GM12865 (cell line): ENCODE measurements at regions not wholly inside any gene's neighbourhood (a gene's known extent, or its start where the extent isn't known, plus 50 kb on each side); places are given as distances from the start of the nearest gene placed in this dataset.

ENCODE experiments used
- DNase-seq: peaks from one replicate; pipeline ENCODE4 v3.0.0; 2010; ENCODE audit warnings: low read depth
- H3K4me3 ChIP-seq: 2 replicates; pipeline ENCODE4 v1.5.1; 2011; ENCODE audit warnings: mild to moderate bottlenecking, low read depth, low read length, control low read depth
- TF ChIP-seq, protein P1 (sequence below): IDR thresholded peaks from 2 replicates; pipeline ENCODE4 v1.5.1; 2011; ENCODE audit warnings: low read length, control low read depth, low read depth, inconsistent platforms; ENCODE audit not compliant: insufficient read depth; ENCODE audit errors: missing control alignments

DNA sequence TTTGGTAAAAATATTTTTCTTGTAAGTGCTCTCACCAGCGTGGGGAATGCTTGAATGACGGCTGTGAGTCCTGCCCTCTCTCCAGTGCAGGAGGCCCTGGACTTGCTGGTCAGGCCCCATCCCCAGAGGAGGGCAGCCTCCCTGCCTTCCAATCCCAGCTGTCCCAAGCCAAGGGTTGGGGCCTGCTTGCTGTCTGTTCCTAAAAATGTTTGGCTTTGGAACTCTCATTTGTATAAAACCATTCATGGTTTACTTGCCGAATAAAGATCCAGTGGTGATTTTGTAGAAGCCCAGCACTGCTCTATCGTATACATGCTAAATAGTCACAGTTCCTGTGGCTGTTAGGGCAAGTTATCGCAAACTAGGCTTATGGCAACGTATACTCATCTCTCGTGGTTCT, 121.7 kb downstream of the GLRX3 start:
- TF ChIP-seq, protein P1, sequence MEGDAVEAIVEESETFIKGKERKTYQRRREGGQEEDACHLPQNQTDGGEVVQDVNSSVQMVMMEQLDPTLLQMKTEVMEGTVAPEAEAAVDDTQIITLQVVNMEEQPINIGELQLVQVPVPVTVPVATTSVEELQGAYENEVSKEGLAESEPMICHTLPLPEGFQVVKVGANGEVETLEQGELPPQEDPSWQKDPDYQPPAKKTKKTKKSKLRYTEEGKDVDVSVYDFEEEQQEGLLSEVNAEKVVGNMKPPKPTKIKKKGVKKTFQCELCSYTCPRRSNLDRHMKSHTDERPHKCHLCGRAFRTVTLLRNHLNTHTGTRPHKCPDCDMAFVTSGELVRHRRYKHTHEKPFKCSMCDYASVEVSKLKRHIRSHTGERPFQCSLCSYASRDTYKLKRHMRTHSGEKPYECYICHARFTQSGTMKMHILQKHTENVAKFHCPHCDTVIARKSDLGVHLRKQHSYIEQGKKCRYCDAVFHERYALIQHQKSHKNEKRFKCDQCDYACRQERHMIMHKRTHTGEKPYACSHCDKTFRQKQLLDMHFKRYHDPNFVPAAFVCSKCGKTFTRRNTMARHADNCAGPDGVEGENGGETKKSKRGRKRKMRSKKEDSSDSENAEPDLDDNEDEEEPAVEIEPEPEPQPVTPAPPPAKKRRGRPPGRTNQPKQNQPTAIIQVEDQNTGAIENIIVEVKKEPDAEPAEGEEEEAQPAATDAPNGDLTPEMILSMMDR = no peak
- no peak for DNase-seq

DNA sequence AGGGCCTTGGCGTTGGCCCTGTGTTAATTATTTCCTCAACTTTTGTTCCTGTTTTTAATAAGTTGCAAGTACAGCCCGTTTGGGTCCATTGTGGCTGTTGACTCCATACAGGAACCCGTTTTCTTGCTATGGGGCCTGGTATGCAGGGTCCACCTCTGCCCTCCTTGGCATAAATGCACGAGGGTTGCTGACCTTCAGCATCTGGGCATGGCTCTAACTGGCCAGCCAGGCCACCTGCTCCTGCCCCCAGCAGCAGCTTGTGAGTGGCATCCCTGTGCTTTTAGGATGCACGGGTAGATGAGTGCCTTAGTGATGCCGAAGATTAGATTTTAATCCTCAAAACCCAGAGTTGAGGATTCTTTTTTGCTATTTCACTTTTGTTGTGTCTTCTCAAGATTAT, 123.2 kb downstream of the GLRX3 start:
- TF ChIP-seq, protein P1 = no peak
- H3K4me3 ChIP-seq = no peak overlapping the region
- DNase-seq = no peak

More for the DNA sequence above, 121.7 kb downstream of the GLRX3 start:
- H3K4me3 ChIP-seq = no peak overlapping the region

DNA sequence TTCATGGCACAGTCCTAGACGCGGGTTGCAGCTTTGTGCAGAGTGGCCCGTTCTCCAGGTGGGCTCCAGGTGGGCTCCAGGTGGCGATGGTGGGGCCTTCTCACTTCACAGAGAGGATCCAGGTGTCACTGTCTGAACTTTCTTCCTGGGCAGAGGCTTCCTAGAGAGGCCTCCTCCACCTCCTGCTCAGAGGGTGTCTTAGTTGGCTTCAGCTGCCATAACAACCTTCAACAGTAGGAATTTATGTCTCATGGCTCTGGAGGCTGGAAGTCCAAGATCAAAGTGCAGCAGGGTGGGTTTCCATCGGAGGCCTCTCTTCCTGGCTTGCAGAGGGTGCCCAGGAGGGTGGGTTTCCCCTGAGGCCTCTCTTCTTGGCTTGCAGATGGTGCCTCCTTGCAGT, 125.1 kb downstream of the GLRX3 start:
- no peak for DNase-seq
- H3K4me3 ChIP-seq = no peak overlapping the region
- TF ChIP-seq, protein P1 = no peak

DNA sequence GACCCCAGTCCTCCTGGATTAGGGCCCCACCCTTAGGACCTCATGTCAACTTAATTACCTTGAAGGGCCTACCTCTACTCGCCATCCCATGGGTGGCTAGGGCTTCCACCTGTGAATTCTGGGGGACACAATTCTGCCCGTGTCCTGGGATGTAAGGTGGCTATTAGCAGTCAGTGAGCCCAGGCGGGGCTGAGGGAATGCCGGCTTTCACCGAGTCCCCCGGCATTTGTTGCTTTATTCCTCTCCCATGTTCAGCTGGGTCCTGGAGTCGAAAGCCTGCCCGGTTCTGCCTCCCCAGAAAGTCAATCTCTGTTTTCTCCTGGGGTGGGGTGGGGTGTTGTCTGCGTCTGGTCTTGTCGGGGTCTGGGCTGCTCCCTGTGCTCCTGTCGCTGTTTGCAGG, 125.6 kb downstream of the GLRX3 start:
- TF ChIP-seq, protein P1 = no peak
- no peak for DNase-seq
- H3K4me3 ChIP-seq = no peak overlapping the region

DNA sequence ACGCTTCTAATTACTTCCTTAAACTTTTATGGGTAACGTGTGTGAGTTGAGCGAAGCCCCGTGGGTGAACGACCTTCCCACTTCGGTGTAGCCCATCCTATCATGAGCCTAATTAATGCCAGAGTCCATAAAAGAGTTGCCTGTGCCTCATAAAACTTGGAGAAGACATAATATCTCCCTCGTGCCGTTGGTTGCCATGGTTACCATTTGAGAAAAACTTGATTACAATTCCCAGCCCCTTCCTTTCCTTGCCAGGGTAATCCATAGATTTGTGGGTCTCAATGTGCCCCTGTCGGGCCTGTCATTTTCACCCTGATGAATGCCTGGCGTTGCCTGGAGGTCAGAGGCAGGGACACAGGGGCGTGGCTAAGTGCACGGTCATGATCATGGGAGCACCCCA, 127.1 kb downstream of the GLRX3 start:
- no peak overlapping the region for H3K4me3 ChIP-seq
- no peak for DNase-seq
- TF ChIP-seq, protein P1 = no peak

DNA sequence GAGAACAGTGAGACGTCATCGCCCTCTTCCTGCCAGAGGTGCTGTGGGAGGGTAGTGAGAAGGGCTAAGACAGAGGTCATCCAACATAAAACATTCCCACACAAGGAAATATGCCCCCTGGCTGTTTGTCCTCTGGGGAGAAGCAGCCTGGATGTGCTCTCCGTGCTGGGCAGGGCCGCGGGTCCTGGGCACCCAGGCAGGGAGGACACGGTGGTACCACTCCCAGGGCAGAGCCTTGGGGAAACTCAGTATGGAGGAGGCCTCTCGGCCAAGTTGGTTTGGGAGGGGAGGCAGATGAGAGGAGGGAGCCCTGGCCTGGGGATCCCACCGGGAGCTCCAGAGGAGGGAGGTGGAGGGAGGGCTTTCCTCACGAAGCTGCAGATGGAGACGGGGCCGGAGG, 129.4 kb downstream of the GLRX3 start:
- DNase-seq = no peak
- no peak overlapping the region for H3K4me3 ChIP-seq
- TF ChIP-seq, protein P1 = no peak

DNA sequence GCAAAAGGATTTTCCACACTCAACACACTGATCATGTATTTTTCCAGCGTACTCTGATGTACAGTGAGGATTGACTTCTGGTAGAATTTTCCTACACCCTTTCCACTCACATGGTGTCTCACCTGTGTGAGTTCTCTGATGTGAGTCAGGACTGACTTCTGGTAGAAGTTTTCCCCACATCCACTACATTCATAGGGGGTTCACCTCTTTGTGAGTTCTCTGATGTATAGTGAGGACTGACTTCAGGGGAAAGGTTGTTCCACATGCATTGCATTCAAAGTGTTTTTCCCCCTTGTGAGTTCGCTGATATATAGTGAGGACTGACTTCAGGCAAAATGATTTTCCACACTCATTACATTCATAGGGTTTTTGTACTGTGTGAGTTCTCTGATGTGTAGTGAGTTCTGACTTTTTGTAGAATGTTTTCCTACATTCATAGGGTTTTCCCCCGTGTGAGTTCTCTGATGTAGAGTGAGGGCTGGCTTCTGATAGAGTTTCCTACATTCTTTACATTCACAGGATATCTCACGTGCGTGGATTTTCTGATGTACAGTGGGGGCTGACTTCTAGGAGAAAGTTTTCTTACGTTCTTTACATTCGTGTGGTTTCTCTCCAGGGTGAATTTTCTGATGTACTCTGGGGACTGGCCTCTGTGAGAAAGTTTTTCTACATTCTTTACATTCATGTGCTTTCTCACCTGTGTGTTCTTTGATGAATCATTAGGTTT, 146.5 kb downstream of the GLRX3 start:
- TF ChIP-seq, protein P1 = no peak
- no peak overlapping the region for H3K4me3 ChIP-seq
- DNase-seq = no peak
